T-helper 2 cell treated with Interferon-gamma antibody and Interleukin-4, amounts not matched to agents 5 μg/mL and 100 μg/mL, for 36 hours (primary cell): ENCODE measurements at regions not wholly inside any gene's neighbourhood (a gene's known extent, or its start where the extent isn't known, plus 50 kb on each side); places are given as distances from the start of the nearest gene placed in this dataset.

Experiments used
- DNase-seq: peaks from one replicate; pipeline ENCODE4 v3.0.0; 2021; ENCODE audit warnings: low spot score
- H3K27ac Mint-ChIP-seq: one replicate; pipeline ENCODE4 v1.8.0; 2021; ENCODE audit warnings: mild to moderate bottlenecking, mixed read lengths
- H3K27me3 Mint-ChIP-seq: one replicate; pipeline ENCODE4 v1.8.0; 2021; ENCODE audit warnings: low read depth, mixed read lengths
- H3K36me3 Mint-ChIP-seq: one replicate; pipeline ENCODE4 v1.8.0; 2021; ENCODE audit warnings: low read depth, mixed read lengths
- H3K4me1 Mint-ChIP-seq: one replicate; pipeline ENCODE4 v1.8.0; 2021; ENCODE audit warnings: low read depth, mixed read lengths
- H3K4me3 Mint-ChIP-seq: one replicate; pipeline ENCODE4 v1.8.0; 2022; ENCODE audit warnings: mild to moderate bottlenecking, moderate library complexity, mixed read lengths
- H3K9me3 Mint-ChIP-seq: one replicate; pipeline ENCODE4 v1.8.0; 2021; ENCODE audit warnings: mixed read lengths

- Mint-ChIP-seq H3K27ac (no peak overlapping the region), H3K4me1 (no peaks in the 10 kb centered on the region), H3K36me3 (no peaks in the 10 kb centered on the region), H3K9me3 (no peaks in the 10 kb centered on the region), H3K4me3 (no peak overlapping the region), H3K27me3 (no peaks in the 10 kb centered on the region)
- no peak for DNase-seq
These were observed 232.3 kb upstream of the SEMA6D start for GRCh38 chr15:47484997-47485396.

GRCh38 chr15:47485419-47485818 is 231.9 kb upstream of the SEMA6D start:
- Mint-ChIP-seq H3K27me3 (no peaks in the 10 kb centered on the region), H3K4me3 (no peak overlapping the region), H3K27ac (no peak overlapping the region), H3K36me3 (no peaks in the 10 kb centered on the region), H3K9me3 (no peaks in the 10 kb centered on the region), H3K4me1 (no peaks in the 10 kb centered on the region)
- DNase-seq = no peak

GRCh38 chr15:47486040-47486439 is 231.3 kb upstream of the SEMA6D start:
- Mint-ChIP-seq H3K27me3 (no peaks in the 10 kb centered on the region), H3K4me1 (no peaks in the 10 kb centered on the region), H3K9me3 (no peaks in the 10 kb centered on the region), H3K27ac (no peak overlapping the region), H3K36me3 (no peaks in the 10 kb centered on the region), H3K4me3 (no peak overlapping the region)
- no peak for DNase-seq

GRCh38 chr15:47492195-47492594 is 225.1 kb upstream of the SEMA6D start:
- Mint-ChIP-seq H3K36me3 (no peaks in the 10 kb centered on the region), H3K4me3 (no peak overlapping the region), H3K27me3 (no peaks in the 10 kb centered on the region), H3K4me1 (no peaks in the 10 kb centered on the region), H3K9me3 (no peaks in the 10 kb centered on the region), H3K27ac (no peak overlapping the region)
- DNase-seq = no peak

- Mint-ChIP-seq H3K4me3 (no peak overlapping the region), H3K9me3 (no peaks in the 10 kb centered on the region), H3K27me3 (no peaks in the 10 kb centered on the region), H3K27ac (no peak overlapping the region), H3K4me1 (no peaks in the 10 kb centered on the region), H3K36me3 (no peaks in the 10 kb centered on the region)
- no peak for DNase-seq
These were observed 223.7 kb upstream of the SEMA6D start for GRCh38 chr15:47493357-47494247.

GRCh38 chr15:47496343-47497185 is 220.7 kb upstream of the SEMA6D start:
- Mint-ChIP-seq H3K27ac (no peak overlapping the region), H3K27me3 (no peaks in the 10 kb centered on the region), H3K9me3 (no peaks in the 10 kb centered on the region), H3K4me1 (no peaks in the 10 kb centered on the region), H3K4me3 (no peak overlapping the region), H3K36me3 (no peaks in the 10 kb centered on the region)
- no peak for DNase-seq

- DNase-seq = no peak
- no peaks in the 10 kb centered on the region for H3K27me3 Mint-ChIP-seq
- H3K4me3 Mint-ChIP-seq = no peak overlapping the region
- H3K36me3 Mint-ChIP-seq = no peaks in the 10 kb centered on the region
- H3K27ac Mint-ChIP-seq = no peak overlapping the region
- no peaks in the 10 kb centered on the region for H3K9me3 Mint-ChIP-seq
- no peaks in the 10 kb centered on the region for H3K4me1 Mint-ChIP-seq
These were observed 216.5 kb upstream of the SEMA6D start for GRCh38 chr15:47500842-47501241.

GRCh38 chr15:47502041-47502440 is 215.3 kb upstream of the SEMA6D start:
- DNase-seq = no peak
- Mint-ChIP-seq H3K27me3 (no peaks in the 10 kb centered on the region), H3K4me3 (no peak overlapping the region), H3K27ac (no peak overlapping the region), H3K36me3 (no peaks in the 10 kb centered on the region), H3K9me3 (no peaks in the 10 kb centered on the region), H3K4me1 (no peaks in the 10 kb centered on the region)

- Mint-ChIP-seq H3K9me3 (no peaks in the 10 kb centered on the region), H3K4me3 (no peak overlapping the region), H3K27me3 (no peaks in the 10 kb centered on the region), H3K27ac (no peak overlapping the region), H3K36me3 (no peaks in the 10 kb centered on the region), H3K4me1 (no peaks in the 10 kb centered on the region)
- DNase-seq = no peak
These were observed 213.4 kb upstream of the SEMA6D start for GRCh38 chr15:47503876-47504275.

- no peak overlapping the region for H3K4me3 Mint-ChIP-seq
- no peaks in the 10 kb centered on the region for H3K4me1 Mint-ChIP-seq
- H3K36me3 Mint-ChIP-seq = no peaks in the 10 kb centered on the region
- no peaks in the 10 kb centered on the region for H3K27me3 Mint-ChIP-seq
- DNase-seq = no peak
- no peak overlapping the region for H3K27ac Mint-ChIP-seq
- no peaks in the 10 kb centered on the region for H3K9me3 Mint-ChIP-seq
These were observed 212.6 kb upstream of the SEMA6D start for GRCh38 chr15:47504624-47505256.

- Mint-ChIP-seq H3K27ac (no peak overlapping the region), H3K36me3 (no peaks in the 10 kb centered on the region), H3K4me3 (no peak overlapping the region), H3K9me3 (no peaks in the 10 kb centered on the region), H3K4me1 (no peaks in the 10 kb centered on the region), H3K27me3 (no peaks in the 10 kb centered on the region)
- DNase-seq = no peak
These were observed 211.5 kb upstream of the SEMA6D start for GRCh38 chr15:47505712-47506328.

GRCh38 chr15:47506329-47507100 is 210.8 kb upstream of the SEMA6D start:
- Mint-ChIP-seq H3K9me3 (no peaks in the 10 kb centered on the region), H3K4me3 (no peak overlapping the region), H3K27me3 (no peaks in the 10 kb centered on the region), H3K27ac (no peak overlapping the region), H3K4me1 (no peaks in the 10 kb centered on the region), H3K36me3 (no peaks in the 10 kb centered on the region)
- no peak for DNase-seq
